ENCODE measurements at regions not wholly inside any gene's neighbourhood (a gene's known extent, or its start where the extent isn't known, plus 50 kb on each side); places are given as distances from the start of the nearest gene placed in this dataset.
A peak's percentile ranks its signal among the peaks of the same experiment; 100 is the strongest.
"Not testable (repeated sequence)": the region's sequence is repeated elsewhere in the genome, so short reads cannot be mapped to it uniquely, and the experiment has no call there.

GRCh38 chr20:5696011-5696559 lies 54.1 kb upstream of the SHLD1 start:
- DNase-seq, result no peak

GRCh38 chr20:5691918-5692618 lies 58.1 kb upstream of the SHLD1 start:
- peak; percentile 12 for DNase-seq

- no peak for DNase-seq
These were observed 60.7 kb upstream of the SHLD1 start for GRCh38 chr20:5689463-5689862.

GRCh38 chr20:5688431-5688972 lies 61.7 kb upstream of the SHLD1 start:
- DNase-seq, result no peak

- no peak for DNase-seq
These were observed 62.3 kb upstream of the SHLD1 start for GRCh38 chr20:5687884-5688283.

- DNase-seq, result no peak
These were observed 63.7 kb upstream of the SHLD1 start for GRCh38 chr20:5686384-5687105.

- not testable (repeated sequence) for DNase-seq
These were observed 67.6 kb upstream of the SHLD1 start for GRCh38 chr20:5682556-5682955.

GRCh38 chr20:5680192-5680591 lies 69.4 kb upstream of the GPCPD1 start:
- DNase-seq, result no peak

GRCh38 chr20:5678777-5679176 lies 68.0 kb upstream of the GPCPD1 start:
- no peak for DNase-seq

- not testable (repeated sequence) for DNase-seq
These were observed 67.1 kb upstream of the GPCPD1 start for GRCh38 chr20:5677944-5678343.

GRCh38 chr20:5677389-5677788 lies 66.6 kb upstream of the GPCPD1 start:
- DNase-seq, result no peak

- DNase-seq, result no peak
These were observed 64.6 kb upstream of the GPCPD1 start for GRCh38 chr20:5675103-5676091.

GRCh38 chr20:5674176-5674660 lies 63.4 kb upstream of the GPCPD1 start:
- no peak for DNase-seq

GRCh38 chr20:5670874-5671273 lies 60.1 kb upstream of the GPCPD1 start:
- DNase-seq, result no peak

GRCh38 chr20:5670036-5670536 lies 59.3 kb upstream of the GPCPD1 start:
- DNase-seq, result no peak

- no peak for DNase-seq
These were observed 57.7 kb upstream of the GPCPD1 start for GRCh38 chr20:5668529-5668868.

GRCh38 chr20:5667705-5668528 lies 57.1 kb upstream of the GPCPD1 start:
- no peak for DNase-seq

- DNase-seq, result no peak
These were observed 54.6 kb upstream of the GPCPD1 start for GRCh38 chr20:5665417-5665816.

GRCh38 chr20:5663396-5663795 lies 52.6 kb upstream of the GPCPD1 start:
- DNase-seq, result no peak

- no peak for DNase-seq
These were observed 52.0 kb upstream of the GPCPD1 start for GRCh38 chr20:5662769-5663168.

GRCh38 chr20:5660756-5661155 lies 50.0 kb upstream of the GPCPD1 start:
- DNase-seq, result not testable (repeated sequence)

Measured in activated gamma-delta T cell treated with Interleukin-2 at 50 U/mL for 16 hours (primary cell).